ENCODE measurements at regions not wholly inside any gene's neighbourhood (a gene's known extent, or its start where the extent isn't known, plus 50 kb on each side); places are given as distances from the start of the nearest gene placed in this dataset.

DNA sequence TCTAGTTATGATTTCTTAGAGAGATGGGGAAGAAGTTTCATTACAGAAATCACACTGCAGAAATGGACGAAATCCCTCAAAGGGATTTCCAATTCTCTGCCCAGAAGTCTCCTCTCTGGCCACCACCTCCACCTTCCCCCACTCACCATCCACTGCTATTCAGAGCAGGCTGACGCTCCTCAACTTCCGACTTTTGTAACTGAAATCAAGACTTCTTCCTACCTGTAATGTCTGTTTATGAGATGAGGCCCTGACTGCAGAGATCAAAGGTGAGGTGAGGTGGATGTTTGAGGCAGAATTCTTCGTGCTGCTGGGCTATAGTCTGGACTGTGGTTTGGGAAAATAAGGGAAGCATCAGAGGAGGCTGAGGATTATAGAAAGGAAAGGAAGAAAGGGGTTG, 385.2 kb upstream of the ARID1B start:
- POLR2A ChIA-PET = interaction anchor here (0.7 to 5.8 kb wide), 5 partner anchors 20 to 1730 kb away, joined by 3 to 41 read pairs (median 5); no protein-coding TSS in a partner anchor
- Histone ChIP-seq H3K9me3 (ENCODE audit: low read length) (no peaks in the 10 kb centered on the region), H4K20me1 (ENCODE audit: insufficient read depth, low read length) (no peaks in the 10 kb centered on the region), H3K4me3 (ENCODE audit: low read depth, low read length, poor library complexity, severe bottlenecking) (peak overlapping the region; percentile 36), H3K4me1 (ENCODE audit: insufficient read depth, low read length, poor library complexity, severe bottlenecking) (peaks cover 71% of the 10 kb centered on the region), H3K9me2 (ENCODE audit: insufficient read depth, low read length) (no peaks in the 10 kb centered on the region), H2AFZ (ENCODE audit: low read length) (peak overlapping the region; percentile 3; the same call in 1 of the 2 replicates), H3K27ac (ENCODE audit: low read depth, low read length, poor library complexity, severe bottlenecking) (peak overlapping the region; percentile 99), H3K79me2 (ENCODE audit: insufficient read depth, low read depth, low read length) (peaks cover 22% of the 10 kb centered on the region; the same call in 1 of the 2 replicates), H3K4me2 (ENCODE audit: low read length) (peak overlapping the region; percentile 95), H3K36me3 (ENCODE audit: insufficient read depth, low read length) (peaks cover 33% of the 10 kb centered on the region)
- CTCF ChIA-PET (ENCODE audit: unreplicated experiment) = interaction anchor here (1.1 kb wide), 1 partner anchor 13 kb away, joined by 3 read pairs; no protein-coding TSS in a partner anchor
- TF ChIP-seq EZH2phosphoT487 (IDR thresholded peaks at IDR 0.05; ENCODE audit: borderline replicate concordance, low read depth, low read length) = no peak
- TF ChIP-seq, protein P1, sequence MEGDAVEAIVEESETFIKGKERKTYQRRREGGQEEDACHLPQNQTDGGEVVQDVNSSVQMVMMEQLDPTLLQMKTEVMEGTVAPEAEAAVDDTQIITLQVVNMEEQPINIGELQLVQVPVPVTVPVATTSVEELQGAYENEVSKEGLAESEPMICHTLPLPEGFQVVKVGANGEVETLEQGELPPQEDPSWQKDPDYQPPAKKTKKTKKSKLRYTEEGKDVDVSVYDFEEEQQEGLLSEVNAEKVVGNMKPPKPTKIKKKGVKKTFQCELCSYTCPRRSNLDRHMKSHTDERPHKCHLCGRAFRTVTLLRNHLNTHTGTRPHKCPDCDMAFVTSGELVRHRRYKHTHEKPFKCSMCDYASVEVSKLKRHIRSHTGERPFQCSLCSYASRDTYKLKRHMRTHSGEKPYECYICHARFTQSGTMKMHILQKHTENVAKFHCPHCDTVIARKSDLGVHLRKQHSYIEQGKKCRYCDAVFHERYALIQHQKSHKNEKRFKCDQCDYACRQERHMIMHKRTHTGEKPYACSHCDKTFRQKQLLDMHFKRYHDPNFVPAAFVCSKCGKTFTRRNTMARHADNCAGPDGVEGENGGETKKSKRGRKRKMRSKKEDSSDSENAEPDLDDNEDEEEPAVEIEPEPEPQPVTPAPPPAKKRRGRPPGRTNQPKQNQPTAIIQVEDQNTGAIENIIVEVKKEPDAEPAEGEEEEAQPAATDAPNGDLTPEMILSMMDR (conservative IDR thresholded peaks at IDR 0.05; ENCODE audit: low read length) = no peak
- peak; percentile 60 for DNase-seq (ENCODE audit: low spot score)
- BruUV-seq (replicated peaks) = no TSS peak
- intact Hi-C loops (cut with micrococcal nuclease; ENCODE audit: unreplicated experiment) = loop anchor here (10.0 kb wide), 1 partner anchor 463 kb away; no protein-coding TSS in a partner anchor

DNA sequence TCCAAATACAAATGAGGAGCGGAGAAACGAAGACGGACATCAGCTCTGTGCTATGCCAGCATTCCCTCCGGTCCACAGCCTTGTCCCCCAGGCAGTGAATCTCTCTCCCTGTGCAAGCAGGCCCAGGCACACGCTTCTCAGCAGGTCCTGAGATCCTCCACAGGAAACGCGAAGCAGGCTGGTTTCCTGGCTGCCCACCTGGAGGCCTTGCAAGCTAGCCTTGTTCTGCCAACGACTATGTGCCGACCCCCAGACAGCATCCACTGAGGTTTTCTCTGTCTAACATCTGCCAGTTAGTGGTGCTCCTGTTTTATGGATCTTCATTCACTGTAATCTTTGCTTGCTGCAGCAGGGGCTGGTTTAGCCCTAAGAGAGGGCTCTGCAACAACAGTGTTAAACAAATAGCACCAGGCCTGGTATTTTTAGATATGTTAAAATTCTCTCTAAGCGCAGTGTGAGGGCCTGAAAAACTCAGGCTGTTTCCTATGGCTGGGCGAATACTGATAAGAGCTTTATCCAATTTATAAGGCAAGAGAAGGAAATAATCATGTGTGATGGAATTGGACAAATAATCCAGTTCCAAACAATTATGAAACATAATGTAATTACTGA, 386.0 kb upstream of the ARID1B start:
- no TSS peak for BruUV-seq (replicated peaks)
- peak overlapping the region; percentile 36 for H3K4me3 ChIP-seq (ENCODE audit: low read depth, low read length, poor library complexity, severe bottlenecking)
- H3K4me1 ChIP-seq (ENCODE audit: insufficient read depth, low read length, poor library complexity, severe bottlenecking) = peaks cover 64% of the 10 kb centered on the region
- TF ChIP-seq EZH2phosphoT487 (IDR thresholded peaks at IDR 0.05; ENCODE audit: borderline replicate concordance, low read depth, low read length) = no peak
- TF ChIP-seq, protein P1 (conservative IDR thresholded peaks at IDR 0.05; ENCODE audit: low read length) = no peak
- ChIA-PET POLR2A (interaction anchor here (0.7 to 2.0 kb wide), 4 partner anchors 9 to 416 kb away, joined by 3 to 20 read pairs (median 4); no protein-coding TSS in a partner anchor), CTCF (ENCODE audit: unreplicated experiment) (interaction anchor here (1.0 kb wide), 1 partner anchor 102 kb away, joined by 4 read pairs; no protein-coding TSS in a partner anchor)
- no peaks in the 10 kb centered on the region for H4K20me1 ChIP-seq (ENCODE audit: insufficient read depth, low read length)
- peak overlapping the region; percentile 99 for H3K27ac ChIP-seq (ENCODE audit: low read depth, low read length, poor library complexity, severe bottlenecking)
- intact Hi-C loops (cut with micrococcal nuclease; ENCODE audit: unreplicated experiment) = loop anchor here (10.0 kb wide), 1 partner anchor 464 kb away; no protein-coding TSS in a partner anchor
- peaks cover 22% of the 10 kb centered on the region; the same call in 1 of the 2 replicates for H3K79me2 ChIP-seq (ENCODE audit: insufficient read depth, low read depth, low read length)
- DNase-seq (ENCODE audit: low spot score) = peak; percentile 77
- no peaks in the 10 kb centered on the region for H3K9me3 ChIP-seq (ENCODE audit: low read length)
- peak overlapping the region; percentile 95 for H3K4me2 ChIP-seq (ENCODE audit: low read length)
- peaks cover 36% of the 10 kb centered on the region for H3K36me3 ChIP-seq (ENCODE audit: insufficient read depth, low read length)
- no peak overlapping the region; the same call in 1 of the 2 replicates for H2AFZ ChIP-seq (ENCODE audit: low read length)
- no peaks in the 10 kb centered on the region for H3K9me2 ChIP-seq (ENCODE audit: insufficient read depth, low read length)

Data from OCI-LY7 (cell line).